Hepatocyte (in vitro differentiated cells): ENCODE measurements at regions not wholly inside any gene's neighbourhood (a gene's known extent, or its start where the extent isn't known, plus 50 kb on each side); places are given as distances from the start of the nearest gene placed in this dataset.

Experiments
- DNase-seq: peaks from one replicate; pipeline ENCODE4 v3.0.0-alpha.2; 2016; ENCODE audit warnings: low spot score
- H2AFZ ChIP-seq: fragments of 200-600 bp; sonication (generic); 2 replicates; pipeline ENCODE4 v1.6.0; 2016; ENCODE audit warnings: antibody characterized with exemption, mild to moderate bottlenecking
- H3K27ac ChIP-seq: fragments of 200-600 bp; sonication (generic); 2 replicates; pipeline ENCODE4 v1.5.1; 2016; ENCODE audit warnings: mild to moderate bottlenecking
- H3K27me3 ChIP-seq: fragments of 200-600 bp; sonication (generic); 2 replicates; pipeline ENCODE4 v1.6.1; 2016
- H3K36me3 ChIP-seq: fragments of 200-600 bp; sonication (generic); replicated peaks from 2 replicates; pipeline ENCODE4 v1.5.1; 2016; ENCODE audit warnings: low read depth; ENCODE audit not compliant: insufficient read depth
- H3K4me1 ChIP-seq: fragments of 200-600 bp; sonication (generic); 2 replicates; pipeline ENCODE4 v1.5.1; 2016; ENCODE audit warnings: mild to moderate bottlenecking, moderate library complexity; ENCODE audit not compliant: insufficient read depth
- H3K4me2 ChIP-seq: fragments of 200-600 bp; sonication (generic); 2 replicates; pipeline ENCODE4 v1.6.0; 2016
- H3K4me3 ChIP-seq: fragments of 200-600 bp; sonication (generic); 2 replicates; pipeline ENCODE4 v1.5.1; 2016; ENCODE audit warnings: mild to moderate bottlenecking
- H3K79me2 ChIP-seq: fragments of 200-600 bp; sonication (generic); 2 replicates; pipeline ENCODE4 v1.6.0; 2017; ENCODE audit warnings: mild to moderate bottlenecking
- H3K9me2 ChIP-seq: fragments of 200-600 bp; sonication (generic); replicated peaks from 2 replicates; pipeline ENCODE4 v1.6.0; 2017; ENCODE audit warnings: mild to moderate bottlenecking; ENCODE audit not compliant: insufficient read depth
- H3K9me3 ChIP-seq: fragments of 200-600 bp; sonication (generic); 2 replicates; pipeline ENCODE4 v1.5.1; 2016; ENCODE audit warnings: low read depth, mild to moderate bottlenecking
- H4K20me1 ChIP-seq: fragments of 200-600 bp; sonication (generic); 2 replicates; pipeline ENCODE4 v1.6.0; 2016; ENCODE audit warnings: mild to moderate bottlenecking; ENCODE audit not compliant: insufficient read depth, poor library complexity, severe bottlenecking
- CTCF ChIP-seq: fragments of 200-600 bp; sonication (generic); IDR thresholded peaks from 2 replicates; pipeline ENCODE4 v1.5.1; 2016; ENCODE audit warnings: antibody characterized with exemption, mild to moderate bottlenecking; ENCODE audit not compliant: poor library complexity
- EZH2 ChIP-seq: fragments of 200-600 bp; sonication (generic); IDR thresholded peaks from 2 replicates; pipeline ENCODE4 v1.6.1; 2016; ENCODE audit warnings: antibody characterized with exemption, mild to moderate bottlenecking, borderline replicate concordance
- EZH2phosphoT487 ChIP-seq: fragments of 200-600 bp; sonication (generic); IDR thresholded peaks from one replicate; pipeline ENCODE4 v1.6.1; 2018; ENCODE audit warnings: antibody characterized with exemption, mild to moderate bottlenecking, low read depth, moderate library complexity; ENCODE audit not compliant: unreplicated experiment, severe bottlenecking
- whole genome bisulfite sequencing: methylation state at CpG from one replicate; pipeline ENCODE4 v1.1.6; 2016; ENCODE audit warnings: low lambda C conversion rate; ENCODE audit errors: missing lambda C conversion rate; 5-methylcytosine and 5-hydroxymethylcytosine counted together

DNA sequence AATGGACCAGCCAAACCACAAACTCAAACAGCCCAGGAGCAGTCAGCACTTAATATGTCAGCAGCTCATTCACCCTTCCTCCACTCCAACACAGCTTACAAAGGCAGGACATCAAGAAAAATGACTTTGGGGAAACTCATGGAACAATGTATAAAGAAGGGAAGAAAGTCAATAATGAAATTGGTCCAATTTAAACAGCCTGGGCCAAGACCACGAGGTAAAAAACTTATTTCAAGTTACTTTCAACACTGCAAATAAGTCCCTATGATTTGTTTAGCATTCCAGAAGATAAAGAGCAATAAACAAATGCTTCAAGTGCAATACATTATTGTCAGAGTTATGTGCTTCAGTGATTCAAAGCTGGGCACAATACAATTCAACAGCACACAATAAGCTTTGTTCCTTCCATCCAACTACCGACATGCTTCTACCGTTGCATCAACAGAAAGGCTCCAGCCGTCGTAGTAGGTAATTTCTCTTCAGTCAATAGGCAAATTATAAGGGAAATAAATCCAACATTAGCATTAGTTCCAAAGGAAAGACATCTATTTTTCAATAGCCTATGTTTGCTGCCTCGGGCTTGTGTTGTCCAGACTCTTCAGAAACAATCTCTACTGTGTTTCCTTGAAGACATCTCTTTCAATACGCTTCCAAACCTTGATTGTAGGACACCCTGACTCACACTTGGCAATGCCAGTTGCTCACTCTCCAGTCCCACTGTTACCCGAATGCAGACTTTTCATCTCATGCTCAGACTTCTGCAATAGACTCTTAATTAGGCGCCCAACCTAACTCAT is 225.7 kb downstream of the NUAK1 start:
- DNase-seq: no peak
- 86% methylated on average over 9 of the region's 9 CpGs for WGBS
- no peaks in the 10 kb centered on the region for H3K9me2 ChIP-seq
- H3K27ac ChIP-seq: no peak overlapping the region
- no peaks in the 10 kb centered on the region for H3K4me1 ChIP-seq
- no peak overlapping the region for H3K4me3 ChIP-seq
- no peak overlapping the region for H2AFZ ChIP-seq
- H3K79me2 ChIP-seq: no peaks in the 10 kb centered on the region
- H3K36me3 ChIP-seq: no peaks in the 10 kb centered on the region
- H3K4me2 ChIP-seq: no peak overlapping the region
- no peaks in the 10 kb centered on the region for H4K20me1 ChIP-seq
- TF ChIP-seq EZH2phosphoT487 (no peak), EZH2 (no peak), CTCF (no peak)
- no peaks in the 10 kb centered on the region for H3K9me3 ChIP-seq
- H3K27me3 ChIP-seq: no peaks in the 10 kb centered on the region

DNA sequence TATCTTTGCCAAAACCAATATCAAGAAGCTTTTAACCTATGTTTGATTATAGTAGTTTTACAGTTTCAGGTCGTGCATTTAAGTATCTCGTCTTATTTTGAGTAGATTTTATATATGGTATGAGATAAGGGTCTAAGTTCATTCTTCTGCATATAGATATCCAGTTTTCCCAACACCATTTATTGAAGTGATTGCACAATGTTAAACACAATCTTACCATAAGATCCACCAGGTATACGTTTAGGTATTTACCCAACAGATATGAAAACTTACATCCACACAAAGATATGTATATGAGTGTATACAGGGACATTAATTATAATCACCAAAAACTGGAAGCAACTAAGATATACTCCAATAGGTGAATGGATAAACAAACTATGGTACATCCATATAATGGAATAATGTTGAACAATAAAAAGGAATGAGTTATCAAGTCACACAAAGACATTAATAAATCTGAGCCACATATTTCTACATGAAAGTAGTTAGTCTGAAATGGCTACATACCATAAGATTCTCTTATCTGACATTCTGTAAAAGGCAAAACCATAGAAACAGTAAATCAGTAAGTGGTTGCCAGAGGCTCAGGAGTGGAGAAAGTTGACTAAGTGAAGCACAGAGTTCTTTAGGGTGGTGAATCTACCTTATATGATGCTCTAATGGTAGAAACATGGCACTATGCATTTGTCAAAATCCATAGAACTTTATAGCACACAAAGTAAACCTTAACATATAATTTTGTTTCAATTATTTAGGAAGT is 222.6 kb downstream of the NUAK1 start:
- H3K27me3 ChIP-seq: no peaks in the 10 kb centered on the region
- H3K27ac ChIP-seq: no peak overlapping the region
- no peaks in the 10 kb centered on the region for H3K9me3 ChIP-seq
- no peak for DNase-seq
- no peaks in the 10 kb centered on the region for H3K9me2 ChIP-seq
- no peak overlapping the region for H3K4me3 ChIP-seq
- 79% methylated on average over 3 of the region's 3 CpGs for WGBS
- peaks cover 5% of the 10 kb centered on the region for H3K4me1 ChIP-seq
- TF ChIP-seq EZH2phosphoT487 (no peak), EZH2 (no peak), CTCF (no peak)
- no peak overlapping the region for H2AFZ ChIP-seq
- H3K36me3 ChIP-seq: no peaks in the 10 kb centered on the region
- H4K20me1 ChIP-seq: no peaks in the 10 kb centered on the region
- H3K79me2 ChIP-seq: no peaks in the 10 kb centered on the region
- no peak overlapping the region for H3K4me2 ChIP-seq

GRCh38 chr12:105916760-105917039 is 222.1 kb downstream of the NUAK1 start:
- no peak overlapping the region for H3K4me2 ChIP-seq
- H3K4me1 ChIP-seq: peaks cover 5% of the 10 kb centered on the region
- H3K4me3 ChIP-seq: no peak overlapping the region
- no peaks in the 10 kb centered on the region for H3K79me2 ChIP-seq
- no peaks in the 10 kb centered on the region for H4K20me1 ChIP-seq
- H3K9me2 ChIP-seq: no peaks in the 10 kb centered on the region
- no peak overlapping the region for H3K27ac ChIP-seq
- no peaks in the 10 kb centered on the region for H3K36me3 ChIP-seq
- H3K27me3 ChIP-seq: no peaks in the 10 kb centered on the region
- DNase-seq: no peak
- TF ChIP-seq CTCF (no peak), EZH2phosphoT487 (no peak), EZH2 (no peak)
- H2AFZ ChIP-seq: no peak overlapping the region
- no peaks in the 10 kb centered on the region for H3K9me3 ChIP-seq
